ENCODE measurements at regions not wholly inside any gene's neighbourhood (a gene's known extent, or its start where the extent isn't known, plus 50 kb on each side); places are given as distances from the start of the nearest gene placed in this dataset.

GRCh38 chr4:161252520-161253141, 911.2 kb downstream of the FSTL5 start:
- TF ChIP-seq POLR2A (IDR thresholded peaks at IDR 0.05) (no peak), CTCF (IDR thresholded peaks at IDR 0.05) (peak in 5 of 6 experiments; percentile 13 to 48 (median 35)), EP300 (IDR thresholded peaks at IDR 0.05) (no peak), POLR2AphosphoS5 (IDR thresholded peaks at IDR 0.05) (no peak)
